ENCODE measurements at regions not wholly inside any gene's neighbourhood (a gene's known extent, or its start where the extent isn't known, plus 50 kb on each side); places are given as distances from the start of the nearest gene placed in this dataset.

- H3K4me3 ChIP-seq = no peak overlapping the region
- no peak for ATAC-seq
- H3K4me1 ChIP-seq = no peaks in the 10 kb centered on the region
- WGBS, 2 donors (ENCODE audit: low coverage in 1 of 2) = 58 to 68% methylated on average over 5 of the region's 5 CpGs
- H3K27me3 ChIP-seq = no peaks in the 10 kb centered on the region
- H3K36me3 ChIP-seq = no peaks in the 10 kb centered on the region
- TF ChIP-seq POLR2AphosphoS5 (IDR thresholded peaks at IDR 0.05) = no peak
- no peak for TF ChIP-seq POLR2A (IDR thresholded peaks at IDR 0.05)
- no peak for TF ChIP-seq EP300 (IDR thresholded peaks at IDR 0.05)
- no peak for TF ChIP-seq CTCF (IDR thresholded peaks at IDR 0.05)
- no peaks in the 10 kb centered on the region for H3K9me3 ChIP-seq
- H3K27ac ChIP-seq = no peak overlapping the region
Observed at GRCh38 chr21:26748066-26748465, 97.1 kb downstream of the ADAMTS1 start.

GRCh38 chr21:26747216-26747615 is 98.0 kb downstream of the ADAMTS1 start:
- H3K27ac ChIP-seq = no peak overlapping the region
- no peak overlapping the region for H3K4me3 ChIP-seq
- ATAC-seq = no peak
- TF ChIP-seq POLR2A (IDR thresholded peaks at IDR 0.05) = no peak
- no peak for TF ChIP-seq EP300 (IDR thresholded peaks at IDR 0.05)
- no peak for TF ChIP-seq POLR2AphosphoS5 (IDR thresholded peaks at IDR 0.05)
- WGBS, 2 donors (ENCODE audit: low coverage in 1 of 2) = 50 to 83% methylated on average over 1 to 2 of the region's 2 CpGs
- H3K9me3 ChIP-seq = no peaks in the 10 kb centered on the region
- no peaks in the 10 kb centered on the region for H3K36me3 ChIP-seq
- H3K27me3 ChIP-seq = no peaks in the 10 kb centered on the region
- no peaks in the 10 kb centered on the region for H3K4me1 ChIP-seq

GRCh38 chr21:26743524-26743923 is 101.7 kb downstream of the ADAMTS1 start:
- Histone ChIP-seq H3K9me3 (no peaks in the 10 kb centered on the region), H3K27me3 (no peaks in the 10 kb centered on the region), H3K36me3 (no peaks in the 10 kb centered on the region), H3K4me3 (no peak overlapping the region), H3K27ac (no peak overlapping the region), H3K4me1 (no peaks in the 10 kb centered on the region)
- TF ChIP-seq CTCF (IDR thresholded peaks at IDR 0.05) (no peak), EP300 (IDR thresholded peaks at IDR 0.05) (no peak), POLR2AphosphoS5 (IDR thresholded peaks at IDR 0.05) (no peak), POLR2A (IDR thresholded peaks at IDR 0.05) (no peak)
- WGBS, 2 donors (ENCODE audit: low coverage in 1 of 2) = 75 to 83% methylated on average over 2 of the region's 2 CpGs
- ATAC-seq = no peak

- 75 to 77% methylated on average over 1 of the region's 1 CpG for WGBS, 2 donors (ENCODE audit: low coverage in 1 of 2)
- H3K9me3 ChIP-seq = no peaks in the 10 kb centered on the region
- H3K4me3 ChIP-seq = no peak overlapping the region
- H3K36me3 ChIP-seq = no peaks in the 10 kb centered on the region
- H3K4me1 ChIP-seq = no peaks in the 10 kb centered on the region
- no peak for ATAC-seq
- TF ChIP-seq EP300 (IDR thresholded peaks at IDR 0.05) (no peak), CTCF (IDR thresholded peaks at IDR 0.05) (no peak), POLR2A (IDR thresholded peaks at IDR 0.05) (no peak), POLR2AphosphoS5 (IDR thresholded peaks at IDR 0.05) (no peak)
- H3K27ac ChIP-seq = no peak overlapping the region
- H3K27me3 ChIP-seq = no peaks in the 10 kb centered on the region
Observed at GRCh38 chr21:26739189-26739588, 106.0 kb downstream of the ADAMTS1 start.

GRCh38 chr21:26736449-26736848 is 108.8 kb downstream of the ADAMTS1 start:
- ATAC-seq = no peak
- H3K27ac ChIP-seq = no peak overlapping the region
- TF ChIP-seq EP300 (IDR thresholded peaks at IDR 0.05) = no peak
- TF ChIP-seq CTCF (IDR thresholded peaks at IDR 0.05) = no peak
- no peak for TF ChIP-seq POLR2AphosphoS5 (IDR thresholded peaks at IDR 0.05)
- TF ChIP-seq POLR2A (IDR thresholded peaks at IDR 0.05) = no peak
- H3K27me3 ChIP-seq = no peaks in the 10 kb centered on the region
- H3K9me3 ChIP-seq = no peaks in the 10 kb centered on the region
- 85 to 91% methylated on average over 1 of the region's 1 CpG for WGBS, 2 donors (ENCODE audit: low coverage in 1 of 2)
- no peak overlapping the region for H3K4me3 ChIP-seq
- no peaks in the 10 kb centered on the region for H3K36me3 ChIP-seq
- H3K4me1 ChIP-seq = peaks cover 0 to 11% (median 0%) of the 10 kb centered on the region in 3 donors

Measured in gastroesophageal sphincter (tissue), 4 donors.